Muscle of back (tissue), 3 donors: ENCODE measurements at regions not wholly inside any gene's neighbourhood (a gene's known extent, or its start where the extent isn't known, plus 50 kb on each side); places are given as distances from the start of the nearest gene placed in this dataset.
A peak's percentile ranks its signal among the peaks of the same experiment; 100 is the strongest.

Experiments used
- DNase-seq, 3 donors: peaks; one replicate each; pipeline versions ENCODE4 v3.0.0 to v3.0.0-alpha.2; 2013

GRCh38 chr4:62159876-62160275 lies 959.8 kb downstream of the ADGRL3 start:
- DNase-seq: no peak

DNA sequence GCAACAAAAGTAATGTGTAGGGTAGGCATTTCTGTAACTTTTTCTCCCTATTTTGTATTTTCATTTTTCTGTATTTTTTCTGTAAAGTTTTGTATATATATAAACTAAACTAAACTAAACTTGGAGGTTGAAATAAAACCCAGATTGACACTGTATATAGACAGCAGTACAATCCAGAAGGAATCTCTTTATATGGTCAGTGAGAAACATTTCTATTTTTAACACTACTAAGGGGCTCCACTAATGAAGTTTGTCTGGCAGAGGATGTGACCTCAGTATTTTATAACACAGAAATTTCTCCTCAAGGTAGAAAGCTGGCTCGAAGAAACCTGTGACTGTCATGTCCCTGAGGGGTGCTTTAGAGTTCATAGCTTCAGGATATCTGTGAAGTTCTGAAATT lies 959.2 kb downstream of the ADGRL3 start:
- DNase-seq: no peak

GRCh38 chr4:62156205-62156604 lies 956.1 kb downstream of the ADGRL3 start:
- peak in 1 of 3 donors; percentile 16 for DNase-seq

DNA sequence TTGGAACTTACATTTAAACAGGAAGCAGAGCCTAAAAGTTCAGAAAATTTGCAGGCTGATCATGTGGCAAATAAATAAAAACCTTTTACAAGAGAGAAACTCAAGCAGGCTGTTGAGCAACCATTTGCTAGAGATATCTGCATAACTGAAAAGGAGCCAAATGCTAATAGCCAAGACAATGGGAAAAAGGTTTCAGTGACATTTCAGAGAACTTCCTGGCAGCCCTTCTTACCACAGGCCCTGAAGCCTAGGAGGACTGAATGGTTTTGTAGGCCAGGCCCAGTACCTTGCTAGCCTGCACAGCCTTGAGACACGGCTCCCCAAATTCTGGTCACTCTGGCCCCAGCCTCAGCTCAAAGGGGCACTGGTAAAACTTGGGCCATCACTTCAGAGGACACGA lies 945.1 kb downstream of the ADGRL3 start:
- no peak for DNase-seq

- no peak for DNase-seq
Measured at GRCh38 chr4:62144431-62144830, 944.3 kb downstream of the ADGRL3 start.

GRCh38 chr4:62135565-62136156 lies 935.5 kb downstream of the ADGRL3 start:
- DNase-seq: peak in 1 of 3 donors; percentile 10

GRCh38 chr4:62133977-62134376 lies 933.9 kb downstream of the ADGRL3 start:
- DNase-seq: no peak

- DNase-seq: no peak
Measured at GRCh38 chr4:62133101-62133897, 933.2 kb downstream of the ADGRL3 start.

DNA sequence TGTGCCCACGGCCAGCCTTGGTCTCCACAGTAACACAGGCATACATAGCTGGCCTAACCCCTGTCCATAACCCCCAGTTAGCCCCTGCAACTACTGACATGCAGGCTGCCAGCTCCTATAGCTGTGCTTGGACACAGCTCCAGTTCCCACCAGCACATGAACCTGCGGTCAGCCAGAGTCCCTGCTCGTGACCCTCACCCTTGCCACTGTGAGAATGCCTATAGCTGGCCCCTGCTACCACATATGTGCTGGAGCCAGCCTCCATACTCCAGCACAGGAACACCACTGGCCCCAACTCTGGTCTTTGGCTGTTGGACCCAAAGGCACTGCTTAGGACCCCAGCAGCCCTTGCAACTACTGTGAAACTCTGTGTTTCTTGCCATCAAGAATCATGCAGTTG lies 930.9 kb downstream of the ADGRL3 start:
- DNase-seq: no peak

GRCh38 chr4:62130637-62131036 lies 930.5 kb downstream of the ADGRL3 start:
- DNase-seq: peak in 2 of 3 donors; percentile 7 to 31

DNA sequence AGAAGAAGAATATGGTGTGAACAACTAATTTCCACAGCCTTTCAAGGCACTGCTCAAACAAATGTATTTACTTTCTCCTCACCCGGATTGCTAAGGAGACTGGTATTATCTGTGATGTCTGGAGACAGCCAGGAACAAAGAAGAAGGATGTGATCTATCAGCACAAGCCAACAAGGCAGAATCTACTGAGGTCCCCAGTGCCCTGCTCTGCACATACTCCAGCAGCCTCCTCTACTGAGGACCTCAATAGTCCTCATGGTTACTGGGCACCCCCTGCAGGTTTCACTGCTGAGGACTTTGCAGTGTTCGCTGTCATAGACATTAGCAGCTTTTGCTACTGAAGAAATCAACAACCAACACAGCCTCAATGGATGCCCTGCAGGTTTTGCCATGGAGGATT lies 930.1 kb downstream of the ADGRL3 start:
- DNase-seq: no peak
